Kidney (tissue), 13 donors: ENCODE measurements at regions not wholly inside any gene's neighbourhood (a gene's known extent, or its start where the extent isn't known, plus 50 kb on each side); places are given as distances from the start of the nearest gene placed in this dataset.

Experiments
- DNase-seq, 5 donors: peaks; one replicate each; pipeline ENCODE4 v3.0.0-alpha.2; 2013 to 2020
- FAIRE-seq: peaks from 2 replicates; lab custom pipeline; 2012; peaks lifted over from hg19 to GRCh38; lab: Jason Lieb, UNC
- H3K27ac ChIP-seq, 2 donors: one replicate each; pipeline ENCODE4 v1.7.0; 2013; ENCODE audit warnings: low read depth in 2 of 2, low read length in 2 of 2, inconsistent platforms in 1 of 2
- H3K27me3 ChIP-seq: one replicate; pipeline ENCODE4 v1.7.1; 2013; ENCODE audit warnings: low read length, inconsistent platforms; ENCODE audit not compliant: control insufficient read depth, insufficient read depth
- H3K36me3 ChIP-seq, 3 donors: one replicate each; pipeline versions ENCODE4 v1.7.0 to v1.7.1; 2013; ENCODE audit warnings: low read length in 3 of 3, control low read depth in 1 of 3, inconsistent platforms in 1 of 3; ENCODE audit not compliant: insufficient read depth in 3 of 3, control insufficient read depth in 2 of 3
- H3K4me1 ChIP-seq, 3 donors: one replicate each; pipeline versions ENCODE4 v1.7.0 to v1.7.1; 2013; ENCODE audit warnings: low read length in 3 of 3, inconsistent platforms in 1 of 3, low read depth in 1 of 3; ENCODE audit not compliant: control insufficient read depth in 2 of 3, insufficient read depth in 2 of 3
- H3K4me3 ChIP-seq, 3 donors: one replicate each; pipeline versions ENCODE4 v1.7.0 to v1.8.1; 2013; ENCODE audit warnings: low read length in 3 of 3, control low read depth in 1 of 3, inconsistent platforms in 1 of 3
- H3K9ac ChIP-seq, 3 donors: one replicate each; pipeline versions ENCODE4 v1.7.0 to v1.7.1; 2013; ENCODE audit warnings: low read length in 3 of 3, control low read depth in 1 of 3, inconsistent platforms in 1 of 3
- H3K9me3 ChIP-seq, 3 donors: one replicate each; pipeline versions ENCODE4 v1.7.0 to v1.7.1; 2013; ENCODE audit warnings: low read length in 3 of 3, control low read depth in 1 of 3, inconsistent platforms in 1 of 3; ENCODE audit not compliant: control insufficient read depth in 2 of 3, insufficient read depth in 1 of 3
- CTCF ChIP-seq: IDR thresholded peaks from 3 replicates; pipeline ENCODE4 v1.5.1; 2012; ENCODE audit warnings: mild to moderate bottlenecking, moderate library complexity, borderline replicate concordance; ENCODE audit not compliant: insufficient read depth; ENCODE audit errors: extremely low read depth
- intact Hi-C: fragments of 100-400 bp; cut with DNase I; formaldehyde crosslinking; loops from one replicate; pipeline ENCODE4 v1.11.1; 2022
- donor health status: control.
- donor health status: control.
- donor health status: control.
- donor health status: control.
- donor health status: control.
- donor health status: DM: yes; HTN: yes; CAD: no.
- donor health status: Normal renal cell carcinoma (clear cell type).

DNA sequence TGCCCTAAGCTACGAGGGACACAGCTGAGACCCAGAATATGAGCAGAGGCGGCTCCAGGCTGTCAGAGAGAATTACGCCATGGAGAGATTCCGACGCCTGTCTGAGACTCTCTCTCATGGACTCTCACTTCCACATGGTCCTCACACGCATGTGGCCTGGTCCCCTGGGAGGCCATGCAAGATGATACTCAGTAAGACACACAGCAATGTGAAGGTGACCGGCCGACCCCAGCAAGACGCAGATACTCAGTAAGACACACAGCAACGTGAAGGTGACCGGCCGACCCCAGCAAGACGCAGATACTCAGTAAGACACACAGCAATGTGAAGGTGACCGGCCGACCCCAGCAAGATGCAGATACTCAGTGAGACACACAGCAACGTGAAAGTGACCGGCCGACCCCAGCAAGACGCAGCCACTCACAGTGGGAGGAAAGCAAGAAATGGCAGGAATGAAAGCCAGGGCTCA lies 400.8 kb upstream of the MYT1L start:
- Histone ChIP-seq H3K27me3 (no peaks in the 10 kb centered on the region), H3K36me3 (no peaks in the 10 kb centered on the region), H3K4me1 (no peaks in the 10 kb centered on the region), H3K27ac (no peak overlapping the region), H3K9me3 (no peaks in the 10 kb centered on the region), H3K9ac (no peak overlapping the region), H3K4me3 (no peak overlapping the region)
- no peak for FAIRE-seq
- DNase-seq, result no peak
- TF ChIP-seq CTCF, result no peak
- intact Hi-C loops, result no loop called here

GRCh38 chr2:2731101-2731815 lies 400.2 kb upstream of the MYT1L start:
- DNase-seq (peak in 4 of 5 donors; percentile 56 to 71 (median 66)), FAIRE-seq (no peak)
- Histone ChIP-seq H3K4me3 (no peak overlapping the region), H3K27ac (no peak overlapping the region), H3K9ac (no peak overlapping the region), H3K4me1 (no peaks in the 10 kb centered on the region), H3K9me3 (no peaks in the 10 kb centered on the region), H3K36me3 (no peaks in the 10 kb centered on the region), H3K27me3 (no peaks in the 10 kb centered on the region)
- intact Hi-C loops, result no loop called here
- no peak for TF ChIP-seq CTCF

- Histone ChIP-seq H3K36me3 (no peaks in the 10 kb centered on the region), H3K9ac (no peak overlapping the region), H3K27ac (no peak overlapping the region), H3K4me1 (no peaks in the 10 kb centered on the region), H3K27me3 (no peaks in the 10 kb centered on the region), H3K9me3 (no peaks in the 10 kb centered on the region), H3K4me3 (no peak overlapping the region)
- TF ChIP-seq CTCF, result no peak
- FAIRE-seq (no peak), DNase-seq (no peak)
- intact Hi-C loops, result no loop called here
Observed at GRCh38 chr2:2730301-2730833, 399.3 kb upstream of the MYT1L start.
